NOMO-1 treated with dmso at 0.1 percent for 144 hours (cell line): ENCODE measurements at regions not wholly inside any gene's neighbourhood (a gene's known extent, or its start where the extent isn't known, plus 50 kb on each side); places are given as distances from the start of the nearest gene placed in this dataset.
"Not testable (repeated sequence)": the region's sequence is repeated elsewhere in the genome, so short reads cannot be mapped to it uniquely, and the experiment has no call there.

Experiments used
- DNase-seq: peaks from one replicate; lab custom pipeline; 2025; ENCODE audit not compliant: unreplicated experiment; lab: John Stamatoyannopoulos, UW

- DNase-seq = no peak
These were observed 1588.1 kb upstream of the B3GALT2 start for GRCh38 chr1:194774535-194774934.

GRCh38 chr1:194755241-194755994 lies 1569.0 kb upstream of the B3GALT2 start:
- no peak for DNase-seq

GRCh38 chr1:194738843-194739242 lies 1552.4 kb upstream of the B3GALT2 start:
- DNase-seq = not testable (repeated sequence)

- DNase-seq = no peak
These were observed 1548.6 kb upstream of the B3GALT2 start for GRCh38 chr1:194734970-194735369.

- DNase-seq = no peak
These were observed 1544.6 kb upstream of the B3GALT2 start for GRCh38 chr1:194731025-194731424.

- DNase-seq = no peak
These were observed 1543.9 kb upstream of the B3GALT2 start for GRCh38 chr1:194730304-194730703.

- no peak for DNase-seq
These were observed 1536.7 kb upstream of the B3GALT2 start for GRCh38 chr1:194723067-194723466.

- DNase-seq = no peak
These were observed 1531.5 kb upstream of the B3GALT2 start for GRCh38 chr1:194717941-194718340.

GRCh38 chr1:194717334-194717733 lies 1530.9 kb upstream of the B3GALT2 start:
- DNase-seq = no peak

GRCh38 chr1:194710671-194711070 lies 1524.3 kb upstream of the B3GALT2 start:
- no peak for DNase-seq

- DNase-seq = no peak
These were observed 1523.0 kb upstream of the B3GALT2 start for GRCh38 chr1:194709439-194709838.

- DNase-seq = no peak
These were observed 1520.7 kb upstream of the B3GALT2 start for GRCh38 chr1:194707074-194707473.

- no peak for DNase-seq
These were observed 1518.9 kb upstream of the B3GALT2 start for GRCh38 chr1:194705123-194705854.

- no peak for DNase-seq
These were observed 1512.5 kb upstream of the B3GALT2 start for GRCh38 chr1:194698908-194699318.

GRCh38 chr1:194693244-194693643 lies 1506.8 kb upstream of the B3GALT2 start:
- DNase-seq = no peak

GRCh38 chr1:194684636-194685035 lies 1498.2 kb upstream of the B3GALT2 start:
- DNase-seq = no peak

- DNase-seq = no peak
These were observed 1471.7 kb upstream of the B3GALT2 start for GRCh38 chr1:194658090-194658439.

GRCh38 chr1:194654956-194655355 lies 1468.5 kb upstream of the B3GALT2 start:
- no peak for DNase-seq

- no peak for DNase-seq
These were observed 1467.0 kb upstream of the B3GALT2 start for GRCh38 chr1:194653385-194653784.

- no peak for DNase-seq
These were observed 1460.7 kb upstream of the B3GALT2 start for GRCh38 chr1:194647118-194647517.

GRCh38 chr1:194644528-194644927 lies 1458.1 kb upstream of the B3GALT2 start:
- no peak for DNase-seq

GRCh38 chr1:194640322-194640721 lies 1453.9 kb upstream of the B3GALT2 start:
- DNase-seq = no peak

- no peak for DNase-seq
These were observed 1442.6 kb upstream of the B3GALT2 start for GRCh38 chr1:194629011-194629410.
